ENCODE measurements at regions not wholly inside any gene's neighbourhood (a gene's known extent, or its start where the extent isn't known, plus 50 kb on each side); places are given as distances from the start of the nearest gene placed in this dataset.
"Not testable (repeated sequence)": the region's sequence is repeated elsewhere in the genome, so short reads cannot be mapped to it uniquely, and the experiment has no call there.

GRCh38 chr20:25864963-25865714, 168.5 kb upstream of the ZNF337 start:
- not testable (repeated sequence) for DNase-seq (ENCODE audit: low read depth)

- DNase-seq (ENCODE audit: low read depth) = no peak
These were observed 167.8 kb upstream of the ZNF337 start for GRCh38 chr20:25864326-25864962.

DNA sequence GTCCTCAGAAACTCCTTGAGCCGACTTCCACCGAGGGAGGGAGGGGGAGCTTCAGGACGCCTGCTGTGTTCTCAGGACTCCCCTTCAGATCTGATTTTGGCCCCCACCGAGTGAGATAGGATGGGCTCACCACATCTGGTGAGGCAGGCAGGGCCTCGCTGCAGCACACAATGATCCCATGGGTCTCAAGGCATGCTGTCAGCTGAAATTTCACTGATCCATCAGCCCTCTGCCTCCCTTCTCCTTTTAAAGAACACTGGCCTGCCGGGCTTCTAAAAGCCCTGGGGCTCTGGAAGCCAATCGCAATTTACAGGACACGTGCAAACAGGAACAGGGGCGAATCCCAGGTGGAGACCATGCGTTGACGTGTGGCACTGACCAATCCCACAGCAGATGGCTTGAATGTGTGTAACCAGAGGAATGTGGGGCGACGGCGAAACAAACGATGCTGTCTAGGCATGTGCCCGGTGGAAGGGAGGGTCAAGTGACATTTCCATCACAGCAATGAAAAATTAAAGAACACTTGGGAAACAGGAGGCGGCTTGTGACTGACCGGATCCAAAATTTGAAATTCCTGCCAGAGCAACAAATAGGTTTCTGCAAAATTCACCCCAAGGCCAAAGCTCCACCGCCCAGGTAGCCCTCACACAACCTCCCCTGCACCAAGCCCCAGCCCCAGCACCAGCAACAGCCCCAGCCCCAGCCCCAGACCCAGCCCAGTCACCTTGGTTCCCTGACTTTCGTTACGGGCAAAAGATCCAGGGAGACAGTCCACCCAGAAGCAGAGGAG, 167.1 kb upstream of the ZNF337 start:
- peak; percentile 48 for DNase-seq (ENCODE audit: low read depth)

- peak; percentile 89 for DNase-seq (ENCODE audit: low read depth)
These were observed 166.4 kb upstream of the ZNF337 start for GRCh38 chr20:25862967-25863530.

- DNase-seq (ENCODE audit: low read depth) = peak; percentile 7
These were observed 164.0 kb upstream of the ZNF337 start for GRCh38 chr20:25860531-25861150.

GRCh38 chr20:25859649-25860530, 163.2 kb upstream of the ZNF337 start:
- DNase-seq (ENCODE audit: low read depth) = peak; percentile 73

DNA sequence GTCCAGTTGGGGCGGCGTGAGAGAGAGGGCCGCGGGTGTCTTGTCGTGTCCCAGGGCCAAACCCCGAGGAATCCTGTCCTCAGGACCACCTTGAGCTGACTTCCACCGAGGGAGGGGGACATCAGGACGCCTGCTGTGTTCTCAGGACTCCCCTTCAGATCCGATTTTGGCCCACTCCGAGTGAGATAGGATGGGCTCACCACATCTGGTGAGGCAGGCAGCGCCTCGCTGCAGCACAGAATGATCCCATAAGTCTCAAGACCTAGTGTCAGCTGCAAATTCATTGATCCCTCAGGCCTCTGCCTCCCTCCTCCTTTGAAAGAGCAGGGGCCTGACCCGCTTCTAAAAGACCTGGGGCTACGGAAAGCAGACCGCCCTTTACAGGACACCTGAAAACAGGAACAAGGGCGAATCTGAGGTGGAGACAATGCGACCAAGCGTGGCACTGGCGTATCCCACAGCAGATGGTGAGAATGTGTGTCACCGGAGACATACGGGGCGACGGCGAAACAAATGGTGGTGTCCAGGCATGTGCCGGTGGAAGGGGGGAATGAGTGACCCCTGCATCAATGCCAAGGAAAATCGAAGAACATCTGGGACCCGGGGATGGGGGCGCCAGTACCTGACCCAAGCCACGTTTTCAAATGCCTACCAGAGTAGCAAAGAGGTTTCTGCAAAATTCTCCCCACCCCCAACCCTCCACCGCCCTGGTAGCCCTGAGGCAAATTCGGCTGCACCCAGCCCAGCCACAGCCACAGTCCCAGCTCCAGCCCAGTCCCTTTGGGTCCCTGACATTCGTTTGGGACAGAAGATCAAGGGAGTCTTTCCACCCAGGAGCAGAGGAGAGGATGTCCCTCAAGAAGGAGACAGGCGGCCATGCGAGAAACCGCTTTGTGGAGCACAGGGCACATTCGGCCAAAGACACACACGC, 162.1 kb upstream of the ZNF337 start:
- DNase-seq (ENCODE audit: low read depth) = no peak

GRCh38 chr20:25857091-25857788, 160.6 kb upstream of the ZNF337 start:
- DNase-seq (ENCODE audit: low read depth) = not testable (repeated sequence)

DNA sequence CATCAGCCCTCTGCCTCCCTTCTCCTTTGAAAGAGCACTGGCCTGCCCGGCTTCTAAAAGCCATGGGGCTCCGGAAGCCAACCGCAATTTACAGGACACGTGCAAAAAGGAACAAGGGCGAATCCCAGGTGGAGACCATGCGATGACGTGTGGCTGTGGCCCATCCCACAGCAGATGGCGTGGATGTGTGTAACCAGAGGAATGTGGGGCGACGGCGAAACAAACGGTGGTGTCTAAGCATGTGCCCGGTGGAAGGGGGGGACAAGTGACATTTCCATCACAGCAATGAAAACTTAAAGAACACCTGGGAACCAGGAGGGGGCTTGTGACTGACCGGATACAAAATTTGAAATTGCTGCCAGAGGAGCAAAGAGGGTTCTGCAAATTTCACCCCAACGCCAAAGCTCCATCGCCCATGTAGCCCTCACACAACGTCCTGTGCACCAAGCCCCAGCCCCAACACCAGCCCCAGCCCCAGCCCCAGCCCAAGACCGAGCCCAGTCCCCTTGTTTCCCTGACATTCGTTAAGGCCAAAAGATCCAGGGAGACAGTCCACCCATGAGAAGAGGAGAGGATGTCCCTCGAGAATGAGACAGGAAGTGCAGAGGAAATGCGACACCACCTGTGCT, 159.7 kb upstream of the ZNF337 start:
- no peak for DNase-seq (ENCODE audit: low read depth)

- DNase-seq (ENCODE audit: low read depth) = not testable (repeated sequence)
These were observed 159.0 kb upstream of the ZNF337 start for GRCh38 chr20:25855451-25856156.

DNA sequence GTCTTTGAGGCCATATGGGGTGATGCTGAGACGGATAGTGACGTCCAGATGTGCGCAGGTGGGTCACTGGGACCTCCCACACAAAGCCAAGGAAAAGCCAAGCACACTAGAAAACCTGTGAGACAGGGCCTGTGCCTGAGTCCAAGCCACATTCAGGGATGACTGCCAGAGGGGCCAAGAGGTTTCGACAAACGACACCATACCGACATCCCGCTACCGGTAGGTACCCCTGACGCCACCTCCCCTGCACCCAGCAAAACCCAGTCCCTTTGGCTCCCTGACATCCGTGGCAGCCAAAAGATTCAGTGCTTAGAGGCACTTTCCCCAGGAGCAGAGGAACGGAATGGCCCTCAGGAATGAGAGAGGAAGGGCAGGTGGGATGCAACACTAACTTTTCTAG, 158.0 kb upstream of the ZNF337 start:
- not testable (repeated sequence) for DNase-seq (ENCODE audit: low read depth)

- peak; percentile 87 for DNase-seq (ENCODE audit: low read depth)
These were observed 157.2 kb upstream of the ZNF337 start for GRCh38 chr20:25853718-25854388.

DNA sequence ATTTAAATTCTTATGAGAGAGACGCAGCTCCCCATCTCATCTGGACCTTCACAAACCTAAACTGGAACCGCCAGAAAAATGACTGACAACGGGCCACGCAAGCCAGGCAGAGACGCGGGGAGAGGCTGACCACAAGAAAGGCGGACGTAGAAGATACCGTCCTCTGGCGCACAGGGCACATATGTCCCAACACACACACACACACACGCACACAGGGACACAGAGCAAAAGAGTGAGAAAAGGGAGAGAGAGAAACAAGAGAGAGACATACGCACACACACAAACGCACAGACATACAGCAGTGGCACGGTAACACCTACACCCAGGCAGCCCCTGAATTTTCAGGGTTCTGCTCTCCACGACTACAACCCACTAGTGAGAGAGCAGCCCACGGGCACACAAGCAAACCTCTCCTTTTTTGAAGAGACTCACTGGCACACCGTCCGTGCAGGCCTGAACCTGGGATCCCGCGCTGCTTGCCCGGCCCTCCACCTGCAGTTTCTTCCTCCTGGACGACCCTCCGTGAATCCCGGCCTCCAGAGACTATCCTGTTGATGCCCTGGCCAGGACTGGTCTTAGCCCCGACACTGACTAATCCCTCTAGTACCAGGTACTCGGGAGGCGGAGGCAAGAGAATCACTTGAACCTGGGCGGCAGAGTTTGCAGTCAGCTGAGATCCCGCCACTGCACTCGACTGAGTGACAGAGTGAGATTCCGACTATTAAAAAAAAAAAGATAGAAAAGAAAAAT, 156.5 kb upstream of the ZNF337 start:
- peak; percentile 1 for DNase-seq (ENCODE audit: low read depth)

DNA sequence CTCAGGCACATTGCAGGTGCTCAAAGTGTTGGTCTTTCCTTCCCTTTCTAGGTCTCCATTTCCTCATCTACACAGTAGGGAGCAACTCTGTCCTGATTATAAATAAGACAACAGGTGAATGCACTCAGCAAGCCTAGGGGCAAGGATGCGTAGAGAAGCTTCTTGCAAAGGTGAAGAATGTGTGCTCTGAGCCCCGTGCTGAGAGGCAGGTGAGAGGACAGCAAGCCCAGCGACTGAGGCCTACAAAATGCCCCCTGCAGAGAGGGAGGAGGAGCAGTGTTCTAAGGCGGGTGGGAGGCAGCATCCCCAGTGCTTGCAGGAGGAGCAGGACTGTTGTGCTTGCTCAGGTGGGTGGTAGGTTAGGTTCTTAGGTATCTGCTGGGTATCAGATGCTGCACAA, 153.5 kb upstream of the ZNF337 start:
- not testable (repeated sequence) for DNase-seq (ENCODE audit: low read depth)

- no peak for DNase-seq (ENCODE audit: low read depth)
These were observed 151.6 kb upstream of the ZNF337 start for GRCh38 chr20:25848222-25848621.

GRCh38 chr20:25844640-25845039, 148.0 kb upstream of the ZNF337 start:
- DNase-seq (ENCODE audit: low read depth) = not testable (repeated sequence)

DNA sequence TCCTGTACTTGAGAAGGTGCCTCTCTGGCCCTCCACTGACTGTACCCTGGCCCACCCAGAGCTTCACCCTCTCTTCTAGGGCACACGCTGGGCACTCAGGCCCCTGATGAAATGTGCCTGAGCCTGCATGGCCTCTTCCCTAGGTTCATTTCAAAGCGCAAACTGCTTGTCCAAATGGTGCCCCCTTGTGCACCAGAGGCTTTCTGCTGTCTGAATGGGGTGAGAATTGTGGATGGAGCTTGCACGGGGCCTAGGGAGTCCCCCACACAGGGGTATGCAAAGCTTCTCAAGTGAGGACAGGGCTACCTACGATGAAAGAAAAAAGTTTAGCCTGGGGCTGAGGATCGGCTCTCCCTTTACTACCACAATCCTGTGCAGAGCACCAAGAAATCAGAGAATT, 116.9 kb upstream of the ZNF337 start:
- DNase-seq (ENCODE audit: low read depth) = not testable (repeated sequence)

Measured in EH (cell line).